GM12878 (cell line): ENCODE measurements at regions not wholly inside any gene's neighbourhood (a gene's known extent, or its start where the extent isn't known, plus 50 kb on each side); places are given as distances from the start of the nearest gene placed in this dataset.
"Not testable (repeated sequence)": the region's sequence is repeated elsewhere in the genome, so short reads cannot be mapped to it uniquely, and the experiment has no call there.

ENCODE experiments used
- ATAC-seq: fragments of 200-7000 bp; cut with Tn5 transposase; 3 replicates; pipeline ENCODE4 v1.9.1; 2020; ENCODE audit warnings: mild to moderate bottlenecking, moderate library complexity
- BruUV-seq: library from RNA; stranded (reverse); fragments of 400-500 nt; replicated peaks from 2 replicates; lab custom pipeline; 2021; lab: Mats Ljungman, UMichigan
- CTCF ChIA-PET: fragments of 300-600 bp; sonication (Branson Sonifier 250); formaldehyde crosslinking; extraction: SDS; loops from one replicate; lab custom pipeline; 2021; ENCODE audit warnings: inconsistent platforms; lab: Yijun Ruan, JAX
- POLR2A ChIA-PET: fragments of 350-600 bp; formaldehyde crosslinking; extraction: SDS; loops from one replicate; lab custom pipeline; 2021; ENCODE audit warnings: inconsistent platforms; lab: Charles Lee
- RAD21 ChIA-PET: fragments of 300-600 bp; sonication (Branson Sonifier 250); formaldehyde crosslinking; loops from one replicate; lab custom pipeline; 2023; ENCODE audit warnings: antibody characterized with exemption; ENCODE audit not compliant: unreplicated experiment; lab: Charles Lee
- SMC1A ChIA-PET: fragments of 300-600 bp; sonication (Branson Sonifier 250); formaldehyde crosslinking; loops from one replicate; lab custom pipeline; 2023; ENCODE audit not compliant: unreplicated experiment, uncharacterized antibody; lab: Charles Lee
- DNase-seq: peaks from one replicate; pipeline ENCODE4 v3.0.0-alpha.2; 2011; ENCODE audit warnings: low read depth, low spot score
- FAIRE-seq: peaks from 3 replicates; lab custom pipeline; 2011; peaks lifted over from hg19 to GRCh38; lab: Jason Lieb, UNC
- H2AFZ ChIP-seq: 2 replicates; pipeline ENCODE4 v1.6.0; 2011; ENCODE audit warnings: low read depth, low read length, control low read depth; ENCODE audit not compliant: control insufficient read depth
- H3K27ac ChIP-seq: 2 replicates; pipeline ENCODE4 v1.5.1; 2011; ENCODE audit warnings: control low read depth; ENCODE audit not compliant: control insufficient read depth, insufficient read depth
- H3K27me3 ChIP-seq, 2 experiments: replicated peaks in 1 of 2; 2 replicates each; pipeline versions ENCODE4 v1.6.0 to v1.6.1; 2011; ENCODE audit warnings: low read length in 1 of 2; ENCODE audit not compliant: control insufficient read depth in 2 of 2, insufficient read depth in 2 of 2
- H3K36me3 ChIP-seq, 2 experiments: 2 replicates each; pipeline ENCODE4 v1.5.1; 2011; ENCODE audit warnings: low read length in 1 of 2; ENCODE audit not compliant: control insufficient read depth in 2 of 2, insufficient read depth in 2 of 2
- H3K4me1 ChIP-seq: 2 replicates; pipeline ENCODE4 v1.6.1; 2011; ENCODE audit warnings: mild to moderate bottlenecking, low read length, moderate library complexity, mixed read lengths; ENCODE audit not compliant: control insufficient read depth, insufficient read depth
- H3K4me2 ChIP-seq: 2 replicates; pipeline ENCODE4 v1.6.0; 2011; ENCODE audit warnings: control low read depth; ENCODE audit not compliant: control insufficient read depth, insufficient read depth
- H3K4me3 ChIP-seq: fragments of 200-600 bp; sonication (generic); 2 replicates; pipeline ENCODE4 v1.5.1; 2016
- H3K79me2 ChIP-seq: 2 replicates; pipeline ENCODE4 v1.6.0; 2011; ENCODE audit warnings: low read length; ENCODE audit not compliant: control insufficient read depth, insufficient read depth
- H3K9ac ChIP-seq: 2 replicates; pipeline ENCODE4 v1.8.0; 2011; ENCODE audit warnings: low read length, control low read depth, mixed read lengths; ENCODE audit not compliant: control insufficient read depth, insufficient read depth
- H3K9me3 ChIP-seq: replicated peaks from 3 replicates; pipeline ENCODE4 v1.5.1; 2011; ENCODE audit warnings: mild to moderate bottlenecking, low read length; ENCODE audit not compliant: control insufficient read depth, insufficient read depth
- H4K20me1 ChIP-seq: 2 replicates; pipeline ENCODE4 v1.6.0; 2011; ENCODE audit not compliant: control insufficient read depth, insufficient read depth
- CUX1 ChIP-seq: IDR thresholded peaks from 2 replicates; pipeline ENCODE4 v1.6.1; 2012; ENCODE audit warnings: improper control_type of control experiment, low read depth, low read length; ENCODE audit not compliant: insufficient replicate concordance
- WGBS: methylation state at CpG from one replicate; pipeline ENCODE4 v1.1.6; 2016; ENCODE audit warnings: low lambda C conversion rate; ENCODE audit not compliant: insufficient replicate concordance, insufficient coverage; ENCODE audit errors: missing lambda C conversion rate; 5-methylcytosine and 5-hydroxymethylcytosine counted together
- in situ Hi-C: fragments of 300-500 bp; cut with MboI; formaldehyde crosslinking; loops from 9 replicates; pipeline ENCODE4 v1.14.3; 2018; ENCODE audit warnings: mixed read lengths
- intact Hi-C: fragments of 100-400 bp; cut with micrococcal nuclease; formaldehyde crosslinking; loops from one replicate; pipeline ENCODE4 v1.14.2; 2022; ENCODE audit not compliant: unreplicated experiment

- TF ChIP-seq CUX1: no peak
Observed at GRCh38 chr12:114528766-114529165, 122.8 kb upstream of the TBX5 start (continued).

GRCh38 chr12:114521160-114521559 is 115.2 kb upstream of the TBX5 start:
- in situ Hi-C loops, SMC1A ChIA-PET, H3K4me2 ChIP-seq, H3K27me3 ChIP-seq, H2AFZ ChIP-seq, H3K36me3 ChIP-seq, RAD21 ChIA-PET, DNase-seq, H3K4me1 ChIP-seq, H4K20me1 ChIP-seq, H3K27ac ChIP-seq, FAIRE-seq, BruUV-seq, H3K79me2 ChIP-seq, intact Hi-C loops, H3K9me3 ChIP-seq, H3K4me3 ChIP-seq, ATAC-seq, H3K9ac ChIP-seq, POLR2A ChIA-PET: not testable (repeated sequence)
- CTCF ChIA-PET: interaction anchor here (1.2 kb wide), 1 partner anchor 13 kb away, joined by 3 read pairs; no protein-coding TSS in a partner anchor
- WGBS: 0% methylated on average over 2 of the region's 2 CpGs
